Trophoblast cell (in vitro differentiated cells and primary cell): ENCODE measurements at regions not wholly inside any gene's neighbourhood (a gene's known extent, or its start where the extent isn't known, plus 50 kb on each side); places are given as distances from the start of the nearest gene placed in this dataset.

Experiments used
- DNase-seq, 2 donors: peaks; one replicate each; pipeline ENCODE4 v3.0.0-alpha.2; 2016
- H2AFZ ChIP-seq: 2 replicates; pipeline ENCODE4 v1.6.1; 2013; ENCODE audit warnings: low read length, moderate library complexity, mild to moderate bottlenecking; ENCODE audit not compliant: insufficient read depth, poor library complexity
- H2AK5ac ChIP-seq: 2 replicates; pipeline ENCODE4 v1.6.1; 2013; ENCODE audit warnings: mild to moderate bottlenecking, low read length
- H2BK120ac ChIP-seq: 2 replicates; pipeline ENCODE4 v1.6.1; 2013; ENCODE audit warnings: low read length, mild to moderate bottlenecking, moderate library complexity; ENCODE audit not compliant: insufficient read depth, poor library complexity
- H2BK12ac ChIP-seq: 2 replicates; pipeline ENCODE4 v1.6.1; 2013; ENCODE audit warnings: mild to moderate bottlenecking, low read length, moderate library complexity
- H2BK5ac ChIP-seq: 2 replicates; pipeline ENCODE4 v1.6.1; 2013; ENCODE audit warnings: low read length, low read depth, moderate library complexity, mild to moderate bottlenecking; ENCODE audit not compliant: poor library complexity
- H3K14ac ChIP-seq: 2 replicates; pipeline ENCODE4 v1.6.1; 2013; ENCODE audit warnings: mild to moderate bottlenecking, low read length
- H3K18ac ChIP-seq: 2 replicates; pipeline ENCODE4 v1.6.1; 2013; ENCODE audit warnings: mild to moderate bottlenecking, low read length
- H3K23ac ChIP-seq: 2 replicates; pipeline ENCODE4 v1.6.1; 2013; ENCODE audit warnings: low read length
- H3K27ac ChIP-seq: 2 replicates; pipeline ENCODE4 v1.5.1; 2013; ENCODE audit warnings: low read depth, mild to moderate bottlenecking, inconsistent platforms, low read length, moderate library complexity
- H3K27me3 ChIP-seq: 2 replicates; pipeline ENCODE4 v1.6.1; 2013; ENCODE audit warnings: inconsistent platforms, mild to moderate bottlenecking, low read length, moderate library complexity; ENCODE audit not compliant: insufficient read depth
- H3K36me3 ChIP-seq, 2 experiments: 1 replicate in 1 of 2; 2 replicates in 1 of 2; pipeline ENCODE4 v1.6.1; 2013; ENCODE audit warnings: low read length in 2 of 2, mild to moderate bottlenecking in 2 of 2, moderate library complexity in 1 of 2; ENCODE audit not compliant: insufficient read depth in 2 of 2, control insufficient read depth in 1 of 2
- H3K4ac ChIP-seq: 2 replicates; pipeline ENCODE4 v1.6.1; 2013; ENCODE audit warnings: low read depth, mild to moderate bottlenecking, low read length, moderate library complexity
- H3K4me1 ChIP-seq, 2 experiments: 1 replicate in 1 of 2; 2 replicates in 1 of 2; pipeline ENCODE4 v1.6.1; 2013; ENCODE audit warnings: low read length in 2 of 2, mild to moderate bottlenecking in 2 of 2, moderate library complexity in 1 of 2; ENCODE audit not compliant: insufficient read depth in 2 of 2, control insufficient read depth in 1 of 2
- H3K4me2 ChIP-seq: 2 replicates; pipeline ENCODE4 v1.6.1; 2013; ENCODE audit warnings: inconsistent platforms, mild to moderate bottlenecking, low read length, moderate library complexity
- H3K4me3 ChIP-seq: 2 replicates; pipeline ENCODE4 v1.5.1; 2013; ENCODE audit warnings: mild to moderate bottlenecking, low read depth, low read length, inconsistent platforms
- H3K79me1 ChIP-seq: one replicate; pipeline ENCODE4 v1.6.1; 2013; ENCODE audit warnings: low read length
- H3K79me2 ChIP-seq: 2 replicates; pipeline ENCODE4 v1.6.1; 2013; ENCODE audit warnings: low read length, mild to moderate bottlenecking; ENCODE audit not compliant: control insufficient read depth, insufficient read depth, poor library complexity
- H3K9ac ChIP-seq: 2 replicates; pipeline ENCODE4 v1.6.1; 2013; ENCODE audit warnings: mild to moderate bottlenecking, low read length
- H3K9me3 ChIP-seq: 2 replicates; pipeline ENCODE4 v1.6.1; 2013; ENCODE audit warnings: low read depth, mild to moderate bottlenecking, control low read depth, inconsistent platforms, low read length; ENCODE audit not compliant: insufficient read depth
- H4K12ac ChIP-seq: 2 replicates; pipeline ENCODE4 v1.6.1; 2013; ENCODE audit warnings: low read depth, mild to moderate bottlenecking, low read length, moderate library complexity
- H4K8ac ChIP-seq: 2 replicates; pipeline ENCODE4 v1.6.1; 2013; ENCODE audit warnings: low read depth, mild to moderate bottlenecking, low read length, moderate library complexity
- H4K91ac ChIP-seq: one replicate; pipeline ENCODE4 v1.6.1; 2013; ENCODE audit warnings: low read depth, mild to moderate bottlenecking, low read length, moderate library complexity
- WGBS: extraction: QIAGEN DNeasy Blood & Tissue Kit; methylation state at CpG from one replicate; pipeline ENCODE4 v1.1.7; 2013; ENCODE audit warnings: missing lambda C conversion rate; ENCODE audit not compliant: insufficient read length, insufficient coverage; ENCODE audit errors: extremely low coverage; 5-methylcytosine and 5-hydroxymethylcytosine counted together

DNA sequence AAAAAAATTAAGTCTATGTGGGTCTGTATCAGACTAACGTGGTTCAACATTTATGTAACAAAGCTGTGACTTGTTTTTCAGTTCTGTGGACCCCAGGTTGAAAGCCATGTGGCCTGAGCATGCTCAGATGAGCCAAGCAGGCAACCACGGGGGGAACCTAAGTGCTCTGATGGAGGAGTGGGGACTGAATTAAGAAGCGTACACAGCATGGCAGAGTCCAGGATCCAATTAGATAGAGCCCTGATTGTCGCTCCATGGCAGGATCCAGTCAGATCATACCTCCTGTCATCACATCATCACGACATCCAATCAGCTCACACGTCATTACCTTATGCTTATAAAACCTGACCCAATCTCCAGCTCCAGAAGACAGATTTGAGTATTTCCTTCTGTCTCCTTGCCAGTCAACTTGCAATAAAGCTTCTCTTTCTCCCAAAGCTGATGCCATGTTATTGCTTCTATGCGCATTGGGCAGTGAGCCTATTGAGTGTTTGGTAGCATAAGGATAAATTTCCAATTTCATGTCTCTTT is 1013.1 kb upstream of the TMEM132C start:
- no peak overlapping the region for H2AFZ ChIP-seq
- H3K4me1 ChIP-seq: no peaks in the 10 kb centered on the region
- DNase-seq: no peak
- no peak overlapping the region for H3K4ac ChIP-seq
- H3K23ac ChIP-seq: peak overlapping the region; percentile 25
- no peak overlapping the region for H3K4me2 ChIP-seq
- no peak overlapping the region for H3K18ac ChIP-seq
- no peaks in the 10 kb centered on the region for H3K27me3 ChIP-seq
- H2BK5ac ChIP-seq: no peak overlapping the region
- no peak overlapping the region for H2AK5ac ChIP-seq
- H3K79me2 ChIP-seq: no peaks in the 10 kb centered on the region
- H3K79me1 ChIP-seq: no peaks in the 10 kb centered on the region
- WGBS: no CpG with 5 or more reads among the region's 7 CpGs
- H3K36me3 ChIP-seq: no peaks in the 10 kb centered on the region
- no peak overlapping the region for H4K8ac ChIP-seq
- H4K12ac ChIP-seq: no peak overlapping the region
- no peak overlapping the region for H2BK120ac ChIP-seq
- no peak overlapping the region for H3K4me3 ChIP-seq
- peaks cover 2% of the 10 kb centered on the region for H3K9me3 ChIP-seq
- no peak overlapping the region for H3K9ac ChIP-seq
- H2BK12ac ChIP-seq: no peak overlapping the region
- H4K91ac ChIP-seq: no peak overlapping the region
- no peak overlapping the region for H3K27ac ChIP-seq
- H3K14ac ChIP-seq: no peak overlapping the region

DNA sequence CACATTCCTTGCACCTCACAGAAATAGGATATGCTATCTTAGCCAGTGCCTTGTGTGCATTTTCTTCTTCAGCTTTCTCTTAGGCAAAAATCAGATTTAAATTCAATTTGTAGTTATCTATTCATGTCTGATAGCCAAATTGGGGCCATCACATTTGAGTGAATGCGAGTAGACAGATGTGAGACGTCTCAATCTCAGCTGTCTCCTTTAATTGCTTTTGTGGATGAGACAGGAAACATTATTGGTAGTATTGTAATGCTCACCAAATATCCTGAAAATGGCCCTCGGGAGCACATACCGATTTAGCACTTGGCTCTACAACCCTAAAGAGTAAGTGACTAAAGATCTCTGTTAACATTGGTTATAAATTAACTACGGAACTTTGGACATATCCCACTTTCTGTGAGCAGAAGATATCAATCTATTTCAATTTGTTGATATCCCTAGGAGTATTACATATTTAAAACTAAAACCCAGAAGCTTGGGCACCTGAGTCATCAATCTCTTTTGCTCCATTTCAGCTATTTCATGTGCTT is 1012.5 kb upstream of the TMEM132C start:
- H3K9me3 ChIP-seq: peaks cover 2% of the 10 kb centered on the region
- H3K4me1 ChIP-seq: no peaks in the 10 kb centered on the region

DNA sequence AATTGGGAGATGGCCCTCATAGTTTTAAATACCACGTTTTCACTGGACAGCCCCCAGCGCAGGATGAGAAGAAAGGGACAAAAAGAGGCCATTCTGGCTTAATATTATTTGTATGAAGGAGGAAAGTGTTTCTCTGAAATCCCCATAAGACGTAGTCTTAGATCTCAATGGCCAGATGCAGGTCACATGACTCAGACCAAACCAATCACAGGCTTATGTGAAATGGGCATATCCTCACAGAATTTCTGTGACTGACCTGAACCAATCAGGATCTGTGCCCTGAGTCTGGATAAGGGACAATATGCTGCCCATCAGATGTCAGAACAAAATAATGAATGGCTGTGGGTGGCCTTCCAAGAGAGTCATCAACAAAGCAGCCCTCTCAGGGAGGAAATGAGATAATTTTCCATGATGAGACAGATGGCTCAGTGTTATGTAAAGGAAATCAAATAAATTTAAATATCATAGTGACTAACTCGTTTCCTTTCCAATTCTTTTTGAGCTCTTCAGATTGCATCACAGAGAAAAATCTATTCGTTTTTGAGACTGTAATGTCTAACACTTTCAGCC is 1009.5 kb upstream of the TMEM132C start:
- no peak overlapping the region for H2BK12ac ChIP-seq
- no peak overlapping the region for H3K4me2 ChIP-seq
- H3K79me1 ChIP-seq: no peaks in the 10 kb centered on the region
- no peak overlapping the region for H2BK5ac ChIP-seq
- no CpG with 5 or more reads among the region's 5 CpGs for WGBS
- no peak overlapping the region for H3K18ac ChIP-seq
- no peaks in the 10 kb centered on the region for H3K79me2 ChIP-seq
- peaks cover 2% of the 10 kb centered on the region for H3K9me3 ChIP-seq
- no peak overlapping the region for H3K4ac ChIP-seq
- H4K12ac ChIP-seq: no peak overlapping the region
- no peak overlapping the region for H3K4me3 ChIP-seq
- H3K27me3 ChIP-seq: no peaks in the 10 kb centered on the region
- DNase-seq: no peak
- no peak overlapping the region for H3K14ac ChIP-seq
- no peak overlapping the region for H2AFZ ChIP-seq
- H3K9ac ChIP-seq: no peak overlapping the region
- no peak overlapping the region for H4K91ac ChIP-seq
- H2BK120ac ChIP-seq: no peak overlapping the region
- no peak overlapping the region for H3K23ac ChIP-seq
- H3K27ac ChIP-seq: no peak overlapping the region
- no peak overlapping the region for H2AK5ac ChIP-seq
- H3K36me3 ChIP-seq: no peaks in the 10 kb centered on the region
- no peaks in the 10 kb centered on the region for H3K4me1 ChIP-seq
- H4K8ac ChIP-seq: no peak overlapping the region

More for the DNA sequence above, 1012.5 kb upstream of the TMEM132C start:
- Histone ChIP-seq H3K4me2 (no peak overlapping the region), H3K23ac (no peak overlapping the region), H3K18ac (no peak overlapping the region), H2BK120ac (no peak overlapping the region), H3K27me3 (no peaks in the 10 kb centered on the region), H3K79me1 (no peaks in the 10 kb centered on the region), H4K12ac (no peak overlapping the region), H2BK5ac (no peak overlapping the region), H3K4ac (no peak overlapping the region), H3K9ac (no peak overlapping the region), H3K79me2 (no peaks in the 10 kb centered on the region), H2AK5ac (no peak overlapping the region), H3K36me3 (no peaks in the 10 kb centered on the region), H2BK12ac (no peak overlapping the region), H2AFZ (no peak overlapping the region), H3K27ac (no peak overlapping the region), H3K14ac (no peak overlapping the region), H4K8ac (no peak overlapping the region), H3K4me3 (no peak overlapping the region), H4K91ac (no peak overlapping the region)
- DNase-seq: no peak
- WGBS: no CpG with 5 or more reads among the region's 5 CpGs

- DNase-seq: no peak
- Histone ChIP-seq H3K9me3 (no peaks in the 10 kb centered on the region), H2BK120ac (no peak overlapping the region), H3K4ac (no peak overlapping the region), H2BK5ac (no peak overlapping the region), H3K79me2 (no peaks in the 10 kb centered on the region), H3K4me3 (no peak overlapping the region), H2AFZ (no peak overlapping the region), H3K4me1 (no peaks in the 10 kb centered on the region), H3K27me3 (no peaks in the 10 kb centered on the region), H4K12ac (no peak overlapping the region), H3K27ac (no peak overlapping the region), H3K14ac (no peak overlapping the region), H4K91ac (no peak overlapping the region), H2AK5ac (no peak overlapping the region), H3K9ac (no peak overlapping the region), H3K18ac (no peak overlapping the region), H3K79me1 (no peaks in the 10 kb centered on the region), H3K23ac (no peak overlapping the region), H3K36me3 (no peaks in the 10 kb centered on the region), H2BK12ac (no peak overlapping the region), H3K4me2 (no peak overlapping the region), H4K8ac (no peak overlapping the region)
- WGBS: no CpG with 5 or more reads among the region's 3 CpGs
Observed at GRCh38 chr12:127260531-127260930, 1006.4 kb upstream of the TMEM132C start.
